Motor neuron (in vitro differentiated cells): ENCODE measurements at regions not wholly inside any gene's neighbourhood (a gene's known extent, or its start where the extent isn't known, plus 50 kb on each side); places are given as distances from the start of the nearest gene placed in this dataset.
"Not testable (repeated sequence)": the region's sequence is repeated elsewhere in the genome, so short reads cannot be mapped to it uniquely, and the experiment has no call there.

Experiments
- ATAC-seq, 8 experiments: fragments of 200-7000 bp; cut with Tn5 transposase; replicated peaks in 6 of 8; 2 replicates each; pipeline ENCODE4 v1.8.0; 2021; ENCODE audit warnings: mild to moderate bottlenecking in 8 of 8, moderate library complexity in 8 of 8
- H3K27ac ChIP-seq, 2 donors: fragments of 250-450 bp; sonication (Bioruptor Pico); 2 replicates each; pipeline ENCODE4 v1.9.0; 2021; ENCODE audit warnings: antibody characterized with exemption in 2 of 2, mild to moderate bottlenecking in 2 of 2, moderate library complexity in 1 of 2
- H3K4me1 ChIP-seq, 2 donors: fragments of 250-450 bp; sonication (Bioruptor Pico); replicated peaks in 1 of 2; 2 replicates each; pipeline ENCODE4 v1.6.1; 2021; ENCODE audit warnings: antibody characterized with exemption in 2 of 2, mild to moderate bottlenecking in 2 of 2, moderate library complexity in 1 of 2
- H3K4me3 ChIP-seq, 5 donors: fragments of 250-450 bp; sonication (Bioruptor Pico); 2 replicates each; pipeline ENCODE4 v1.9.0; 2021; ENCODE audit warnings: antibody characterized with exemption in 5 of 5, mild to moderate bottlenecking in 5 of 5, moderate library complexity in 4 of 5
- WGBS, 10 experiments: fragments of 450-650 bp; shearing (Covaris generic); methylation state at CpG; one replicate each; pipeline ENCODE4 v1.0.0; 2022; 5-methylcytosine and 5-hydroxymethylcytosine counted together
- in situ Hi-C, 9 experiments: fragments of 400-800 bp; cut with MboI; loops; one replicate each; pipeline ENCODE4 v1.15.0; 2021; ENCODE audit warnings: low sequenced_read_pairs in 9 of 9, low pct_unique_long_range_greater_than_20kb in 2 of 9; ENCODE audit not compliant: unreplicated experiment in 9 of 9

GRCh38 chr2:234699456-234699855 is 202.6 kb upstream of the ARL4C start:
- Histone ChIP-seq H3K27ac (no peak overlapping the region), H3K4me1 (peaks cover 9 to 13% of the 10 kb centered on the region in 2 donors), H3K4me3 (no peak overlapping the region)
- WGBS, 10 experiments, result 100% methylated on average over 2 of the region's 4 CpGs; no CpG with 5 or more reads in 9 of the 10 experiments
- in situ Hi-C loops, result no loop called here
- ATAC-seq, result no peak

- ATAC-seq, H3K4me3 ChIP-seq, H3K27ac ChIP-seq, in situ Hi-C loops, H3K4me1 ChIP-seq: not testable (repeated sequence)
Observed at GRCh38 chr2:234697300-234697876, 200.5 kb upstream of the ARL4C start.

GRCh38 chr2:234695981-234696380 is 199.1 kb upstream of the ARL4C start:
- Histone ChIP-seq H3K4me1 (peaks cover 17 to 18% of the 10 kb centered on the region in 2 donors), H3K27ac (no peak overlapping the region), H3K4me3 (no peak overlapping the region)
- in situ Hi-C loops, result no loop called here
- 0 to 75% (median 57%) methylated on average over 1 to 2 of the region's 2 CpGs for WGBS, 10 experiments
- ATAC-seq, result no peak

- H3K4me1 ChIP-seq, result peaks cover 32 to 33% of the 10 kb centered on the region in 2 donors
- WGBS, 10 experiments, result 58 to 98% (median 86%) methylated on average over 2 to 4 of the region's 4 CpGs; no CpG with 5 or more reads in 1 of the 10 experiments
- peak in 1 of 8 experiments; percentile 47 for ATAC-seq
- in situ Hi-C loops, result no loop called here
- H3K4me3 ChIP-seq, result no peak overlapping the region
- H3K27ac ChIP-seq, result no peak overlapping the region
Observed at GRCh38 chr2:234694244-234695013, 197.5 kb upstream of the ARL4C start.

GRCh38 chr2:234693681-234694190 is 196.9 kb upstream of the ARL4C start:
- H3K4me3 ChIP-seq, ATAC-seq, H3K27ac ChIP-seq, in situ Hi-C loops: not testable (repeated sequence)
- peaks cover 37 to 39% of the 10 kb centered on the region in 2 donors for H3K4me1 ChIP-seq
- WGBS, 10 experiments, result 36 to 96% (median 80%) methylated on average over 1 to 2 of the region's 2 CpGs; no CpG with 5 or more reads in 3 of the 10 experiments

- ATAC-seq, H3K4me3 ChIP-seq, H3K27ac ChIP-seq, in situ Hi-C loops: not testable (repeated sequence)
- WGBS, 10 experiments, result 17 to 100% (median 86%) methylated on average over 1 to 6 of the region's 6 CpGs; no CpG with 5 or more reads in 1 of the 10 experiments
- H3K4me1 ChIP-seq, result peaks cover 37 to 40% of the 10 kb centered on the region in 2 donors
Observed at GRCh38 chr2:234693191-234693590, 196.3 kb upstream of the ARL4C start.

GRCh38 chr2:234691968-234692955 is 195.4 kb upstream of the ARL4C start:
- WGBS, 10 experiments, result 62 to 93% (median 80%) methylated on average over 1 to 6 of the region's 6 CpGs; no CpG with 5 or more reads in 1 of the 10 experiments
- Histone ChIP-seq H3K4me1 (peaks cover 37 to 40% of the 10 kb centered on the region in 2 donors), H3K4me3 (no peak overlapping the region), H3K27ac (peak overlapping the region in 1 of 2 donors; percentile 23)
- ATAC-seq, result no peak
- in situ Hi-C loops, result no loop called here

- Histone ChIP-seq H3K27ac (peak overlapping the region; percentile 39 to 76), H3K4me1 (peaks cover 41 to 43% of the 10 kb centered on the region in 2 donors), H3K4me3 (no peak overlapping the region)
- peak in 5 of 8 experiments; percentile 51 to 71 (median 62) for ATAC-seq
- in situ Hi-C loops, result no loop called here
- WGBS, 10 experiments, result 0 to 33% (median 20%) methylated on average over 2 to 7 of the region's 7 CpGs; no CpG with 5 or more reads in 1 of the 10 experiments
Observed at GRCh38 chr2:234691214-234691575, 194.3 kb upstream of the ARL4C start.

- peak in 7 of 8 experiments; percentile 61 to 94 (median 89) for ATAC-seq
- Histone ChIP-seq H3K27ac (peak overlapping the region; percentile 39 to 76), H3K4me1 (peaks cover 42 to 43% of the 10 kb centered on the region in 2 donors), H3K4me3 (no peak overlapping the region)
- WGBS, 10 experiments, result 0 to 52% (median 17%) methylated on average over 2 to 6 of the region's 8 CpGs; no CpG with 5 or more reads in 4 of the 10 experiments
- in situ Hi-C loops, result no loop called here
Observed at GRCh38 chr2:234690569-234691213, 193.8 kb upstream of the ARL4C start.

- Histone ChIP-seq H3K4me1 (peaks cover 42 to 43% of the 10 kb centered on the region in 2 donors), H3K27ac (peak overlapping the region; percentile 39 to 76), H3K4me3 (no peak overlapping the region)
- no peak for ATAC-seq
- WGBS, 10 experiments, result 60 to 100% (median 93%) methylated on average over 1 to 3 of the region's 10 CpGs; no CpG with 5 or more reads in 4 of the 10 experiments
- in situ Hi-C loops, result no loop called here
Observed at GRCh38 chr2:234689911-234690379, 193.1 kb upstream of the ARL4C start.

GRCh38 chr2:234687718-234688475 is 191.0 kb upstream of the ARL4C start:
- in situ Hi-C loops, result no loop called here
- peaks cover 50 to 55% of the 10 kb centered on the region in 2 donors for H3K4me1 ChIP-seq
- H3K4me3 ChIP-seq, result no peak overlapping the region
- ATAC-seq, result no peak
- H3K27ac ChIP-seq, result no peak overlapping the region
- WGBS, 10 experiments, result 68 to 100% (median 98%) methylated on average over 1 to 6 of the region's 6 CpGs; no CpG with 5 or more reads in 3 of the 10 experiments
